ENCODE measurements at regions not wholly inside any gene's neighbourhood (a gene's known extent, or its start where the extent isn't known, plus 50 kb on each side); places are given as distances from the start of the nearest gene placed in this dataset.
A peak's percentile ranks its signal among the peaks of the same experiment; 100 is the strongest.

- no peak for TF ChIP-seq JUND (IDR thresholded peaks at IDR 0.05; ENCODE audit: low read depth)
- in situ Hi-C loops (cut with HindIII; ENCODE audit: low pct_unique_long_range_greater_than_20kb, low sequenced_read_pairs), result no loop called here
- no peak for DNase-seq (ENCODE audit: low read depth in 1 of 2, low spot score in 1 of 2)
Measured at GRCh38 chr2:21277068-21278056, 153.6 kb downstream of the TDRD15 start.

DNA sequence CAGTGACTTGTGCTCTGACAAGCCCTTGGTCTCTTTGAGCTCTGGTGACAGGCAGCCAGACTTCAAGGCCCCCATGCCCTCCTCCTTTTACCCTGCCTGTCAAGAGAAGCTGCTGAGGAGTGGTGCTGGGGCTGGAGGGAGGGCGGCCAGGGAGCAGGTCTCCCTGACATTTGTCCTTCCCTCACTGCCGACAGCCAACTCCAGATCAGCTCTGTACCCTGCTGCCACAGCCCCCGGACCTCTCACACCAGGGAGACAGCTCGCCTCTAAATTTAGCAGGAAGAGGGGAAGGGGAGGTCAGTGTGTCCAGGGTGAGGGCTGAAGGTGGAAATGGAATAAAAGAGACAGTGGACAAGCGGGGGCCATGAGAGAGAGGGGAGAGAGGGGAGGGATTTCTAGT lies 155.8 kb downstream of the TDRD15 start:
- TF ChIP-seq JUND (IDR thresholded peaks at IDR 0.05; ENCODE audit: low read depth), result no peak
- in situ Hi-C loops (cut with HindIII; ENCODE audit: low pct_unique_long_range_greater_than_20kb, low sequenced_read_pairs), result no loop called here
- no peak for DNase-seq (ENCODE audit: low read depth in 1 of 2, low spot score in 1 of 2)

DNA sequence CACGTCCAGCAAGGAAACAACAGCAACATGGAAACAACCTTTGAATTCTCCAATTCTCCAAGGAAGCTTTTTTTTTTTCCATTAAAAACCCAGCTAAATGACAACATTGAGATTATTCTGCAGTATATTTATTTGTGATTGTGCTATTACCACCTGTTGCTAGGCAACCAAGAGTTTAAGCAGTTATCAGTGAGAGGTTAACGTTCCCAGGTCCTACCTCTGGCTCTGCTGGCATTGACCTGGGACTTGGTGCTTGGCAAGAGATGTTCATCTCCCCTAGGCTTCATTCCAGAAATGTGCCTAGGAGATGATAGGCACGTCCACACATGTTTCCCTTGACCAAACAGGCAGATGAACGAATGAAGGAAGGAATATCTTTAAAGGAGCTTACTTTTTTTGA lies 157.0 kb downstream of the TDRD15 start:
- DNase-seq (ENCODE audit: low read depth in 1 of 2, low spot score in 1 of 2), result no peak
- TF ChIP-seq JUND (IDR thresholded peaks at IDR 0.05; ENCODE audit: low read depth), result no peak
- in situ Hi-C loops (cut with HindIII; ENCODE audit: low pct_unique_long_range_greater_than_20kb, low sequenced_read_pairs), result no loop called here

- peak in 1 of 2 experiments; percentile 4 for DNase-seq (ENCODE audit: low read depth in 1 of 2, low spot score in 1 of 2)
- in situ Hi-C loops (cut with HindIII; ENCODE audit: low pct_unique_long_range_greater_than_20kb, low sequenced_read_pairs), result no loop called here
- no peak for TF ChIP-seq JUND (IDR thresholded peaks at IDR 0.05; ENCODE audit: low read depth)
Measured at GRCh38 chr2:21281384-21281783, 157.6 kb downstream of the TDRD15 start.

GRCh38 chr2:21281791-21282514 lies 158.2 kb downstream of the TDRD15 start:
- TF ChIP-seq JUND (IDR thresholded peaks at IDR 0.05; ENCODE audit: low read depth), result no peak
- DNase-seq (ENCODE audit: low read depth in 1 of 2, low spot score in 1 of 2), result peak in 1 of 2 experiments; percentile 4

GRCh38 chr2:21282515-21282898 lies 158.7 kb downstream of the TDRD15 start:
- TF ChIP-seq JUND (IDR thresholded peaks at IDR 0.05; ENCODE audit: low read depth), result no peak
- in situ Hi-C loops (cut with HindIII; ENCODE audit: low pct_unique_long_range_greater_than_20kb, low sequenced_read_pairs), result no loop called here

More at GRCh38 chr2:21281791-21282514, 158.2 kb downstream of the TDRD15 start:
- in situ Hi-C loops (cut with HindIII; ENCODE audit: low pct_unique_long_range_greater_than_20kb, low sequenced_read_pairs), result no loop called here

GRCh38 chr2:21288299-21288698 lies 164.5 kb downstream of the TDRD15 start:
- no peak for TF ChIP-seq JUND (IDR thresholded peaks at IDR 0.05; ENCODE audit: low read depth)
- in situ Hi-C loops (cut with HindIII; ENCODE audit: low pct_unique_long_range_greater_than_20kb, low sequenced_read_pairs), result no loop called here
- no peak for DNase-seq (ENCODE audit: low read depth in 1 of 2, low spot score in 1 of 2)

More at GRCh38 chr2:21282515-21282898, 158.7 kb downstream of the TDRD15 start:
- DNase-seq (ENCODE audit: low read depth in 1 of 2, low spot score in 1 of 2), result no peak

GRCh38 chr2:21288739-21289520 lies 165.2 kb downstream of the TDRD15 start:
- no peak for TF ChIP-seq JUND (IDR thresholded peaks at IDR 0.05; ENCODE audit: low read depth)
- DNase-seq (ENCODE audit: low read depth in 1 of 2, low spot score in 1 of 2), result no peak
- in situ Hi-C loops (cut with HindIII; ENCODE audit: low pct_unique_long_range_greater_than_20kb, low sequenced_read_pairs), result no loop called here

- in situ Hi-C loops (cut with HindIII; ENCODE audit: low pct_unique_long_range_greater_than_20kb, low sequenced_read_pairs), result no loop called here
- no peak for DNase-seq (ENCODE audit: low read depth in 1 of 2, low spot score in 1 of 2)
- no peak for TF ChIP-seq JUND (IDR thresholded peaks at IDR 0.05; ENCODE audit: low read depth)
Measured at GRCh38 chr2:21289551-21289950, 165.8 kb downstream of the TDRD15 start.

DNA sequence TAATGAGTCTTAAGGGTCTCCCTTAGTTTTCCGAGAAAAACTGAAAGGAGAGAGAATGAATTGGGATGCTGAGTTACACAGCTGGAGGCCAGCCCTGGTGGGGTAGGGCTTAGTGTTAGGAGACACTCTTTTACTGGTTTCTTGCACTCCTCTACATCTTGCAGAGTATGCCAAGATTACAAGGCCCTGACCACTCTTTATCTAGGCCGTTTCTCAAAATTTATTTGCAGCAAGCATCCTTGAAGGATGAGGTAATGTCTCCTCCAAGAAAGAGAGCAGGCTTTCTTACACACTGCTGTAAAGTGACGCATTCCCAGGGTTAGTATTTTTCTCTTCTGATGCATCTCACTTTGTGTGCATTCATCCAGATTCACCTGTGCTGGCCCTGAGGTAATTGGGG lies 166.2 kb downstream of the TDRD15 start:
- DNase-seq (ENCODE audit: low read depth in 1 of 2, low spot score in 1 of 2), result no peak
- TF ChIP-seq JUND (IDR thresholded peaks at IDR 0.05; ENCODE audit: low read depth), result no peak
- in situ Hi-C loops (cut with HindIII; ENCODE audit: low pct_unique_long_range_greater_than_20kb, low sequenced_read_pairs), result no loop called here

- no peak for TF ChIP-seq JUND (IDR thresholded peaks at IDR 0.05; ENCODE audit: low read depth)
- in situ Hi-C loops (cut with HindIII; ENCODE audit: low pct_unique_long_range_greater_than_20kb, low sequenced_read_pairs), result no loop called here
- DNase-seq (ENCODE audit: low read depth in 1 of 2, low spot score in 1 of 2), result no peak
Measured at GRCh38 chr2:21291426-21291825, 167.7 kb downstream of the TDRD15 start.

DNA sequence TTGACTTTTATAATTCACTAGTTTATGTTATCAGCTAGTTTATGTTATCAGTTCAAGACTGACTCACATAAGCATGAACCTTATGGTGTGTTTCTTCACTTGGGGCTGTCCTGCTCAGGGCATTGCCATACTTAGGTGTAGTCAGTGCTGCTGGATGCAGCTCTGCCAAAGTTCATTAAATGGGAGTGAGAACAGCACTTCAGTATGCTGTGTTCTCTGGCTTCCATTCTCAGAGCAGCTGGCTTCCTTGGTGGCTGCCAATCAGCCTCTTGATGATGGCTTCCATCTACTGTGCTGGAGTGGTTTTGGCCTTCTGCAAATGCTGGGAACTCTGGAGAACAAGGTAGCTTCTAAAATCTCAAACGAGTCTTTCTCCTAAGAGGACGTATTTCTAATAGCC lies 170.7 kb downstream of the TDRD15 start:
- in situ Hi-C loops (cut with HindIII; ENCODE audit: low pct_unique_long_range_greater_than_20kb, low sequenced_read_pairs), result no loop called here
- no peak for TF ChIP-seq JUND (IDR thresholded peaks at IDR 0.05; ENCODE audit: low read depth)

More for the DNA sequence above, 170.7 kb downstream of the TDRD15 start:
- no peak for DNase-seq (ENCODE audit: low read depth in 1 of 2, low spot score in 1 of 2)
